NB4 (cell line): ENCODE measurements at regions not wholly inside any gene's neighbourhood (a gene's known extent, or its start where the extent isn't known, plus 50 kb on each side); places are given as distances from the start of the nearest gene placed in this dataset.

Source experiments
- DNase-seq: peaks from one replicate; pipeline ENCODE4 v3.0.0; 2010; ENCODE audit warnings: low read depth
- H3K4me3 ChIP-seq: one replicate; pipeline ENCODE4 v1.5.1; 2011; ENCODE audit warnings: mild to moderate bottlenecking, low read depth, low read length, moderate library complexity
- MYC ChIP-seq: IDR thresholded peaks from 2 replicates; pipeline ENCODE4 v1.6.1; 2011; ENCODE audit warnings: low read depth, low read length
- POLR2A ChIP-seq: IDR thresholded peaks from 2 replicates; pipeline ENCODE4 v1.6.1; 2011; ENCODE audit warnings: mild to moderate bottlenecking; ENCODE audit not compliant: insufficient read length; ENCODE audit errors: extremely low read depth
- TF ChIP-seq, protein P1 (sequence below): IDR thresholded peaks from one replicate; pipeline ENCODE4 v1.5.1; 2012; ENCODE audit warnings: low read depth, low read length
- TF ChIP-seq, protein P2 (sequence below): IDR thresholded peaks from 2 replicates; pipeline ENCODE4 v1.6.1; 2011; ENCODE audit warnings: low read depth, low read length

DNA sequence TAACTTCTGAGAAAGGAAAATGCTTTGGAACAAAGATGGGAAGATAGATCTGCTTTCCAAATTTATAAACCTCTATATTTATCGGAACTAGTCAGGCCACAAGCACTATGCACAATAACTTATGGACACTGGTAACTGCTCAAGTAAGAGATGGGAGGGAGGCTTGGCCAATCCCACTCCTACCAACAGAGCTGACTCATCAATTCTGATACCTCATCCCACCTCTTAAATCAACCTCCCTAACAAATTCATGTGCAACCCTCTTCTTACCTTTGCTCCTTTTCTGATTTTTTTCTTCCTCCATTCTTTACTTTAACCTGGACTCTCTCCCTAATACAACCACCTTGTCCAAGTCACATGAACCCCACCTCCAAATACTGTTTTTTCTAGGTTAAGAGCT, 289.9 kb upstream of the FAM241A start:
- no peak for DNase-seq
- H3K4me3 ChIP-seq, result no peak overlapping the region
- TF ChIP-seq, protein P1, sequence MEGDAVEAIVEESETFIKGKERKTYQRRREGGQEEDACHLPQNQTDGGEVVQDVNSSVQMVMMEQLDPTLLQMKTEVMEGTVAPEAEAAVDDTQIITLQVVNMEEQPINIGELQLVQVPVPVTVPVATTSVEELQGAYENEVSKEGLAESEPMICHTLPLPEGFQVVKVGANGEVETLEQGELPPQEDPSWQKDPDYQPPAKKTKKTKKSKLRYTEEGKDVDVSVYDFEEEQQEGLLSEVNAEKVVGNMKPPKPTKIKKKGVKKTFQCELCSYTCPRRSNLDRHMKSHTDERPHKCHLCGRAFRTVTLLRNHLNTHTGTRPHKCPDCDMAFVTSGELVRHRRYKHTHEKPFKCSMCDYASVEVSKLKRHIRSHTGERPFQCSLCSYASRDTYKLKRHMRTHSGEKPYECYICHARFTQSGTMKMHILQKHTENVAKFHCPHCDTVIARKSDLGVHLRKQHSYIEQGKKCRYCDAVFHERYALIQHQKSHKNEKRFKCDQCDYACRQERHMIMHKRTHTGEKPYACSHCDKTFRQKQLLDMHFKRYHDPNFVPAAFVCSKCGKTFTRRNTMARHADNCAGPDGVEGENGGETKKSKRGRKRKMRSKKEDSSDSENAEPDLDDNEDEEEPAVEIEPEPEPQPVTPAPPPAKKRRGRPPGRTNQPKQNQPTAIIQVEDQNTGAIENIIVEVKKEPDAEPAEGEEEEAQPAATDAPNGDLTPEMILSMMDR, result no peak
- no peak for TF ChIP-seq MYC
- TF ChIP-seq, protein P2, sequence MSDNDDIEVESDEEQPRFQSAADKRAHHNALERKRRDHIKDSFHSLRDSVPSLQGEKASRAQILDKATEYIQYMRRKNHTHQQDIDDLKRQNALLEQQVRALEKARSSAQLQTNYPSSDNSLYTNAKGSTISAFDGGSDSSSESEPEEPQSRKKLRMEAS, result no peak
- TF ChIP-seq POLR2A, result no peak

DNA sequence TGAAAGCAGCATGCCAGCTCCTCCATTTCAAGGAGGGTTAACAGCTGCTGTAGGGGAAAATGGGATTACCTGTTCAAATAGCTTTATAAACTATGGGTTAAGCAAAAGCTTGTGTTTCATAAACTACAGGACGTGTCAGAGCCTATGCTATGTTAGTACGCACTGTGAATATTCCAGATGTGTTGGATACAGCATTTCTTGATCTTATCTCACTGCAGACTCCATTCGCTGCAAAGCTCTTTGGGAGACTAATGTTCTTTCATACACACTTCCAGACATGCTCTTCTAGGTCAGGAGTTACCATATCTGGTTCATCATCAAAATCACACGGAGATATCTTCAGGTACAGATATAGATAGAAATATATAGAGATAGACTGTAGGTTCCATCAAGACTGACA, 281.2 kb upstream of the FAM241A start:
- H3K4me3 ChIP-seq, result no peak overlapping the region
- TF ChIP-seq, protein P1, result no peak
- TF ChIP-seq MYC, result no peak
- TF ChIP-seq POLR2A, result no peak
- TF ChIP-seq, protein P2, result no peak
- DNase-seq, result no peak

GRCh38 chr4:111869339-111869738, 275.9 kb upstream of the FAM241A start:
- H3K4me3 ChIP-seq, result no peak overlapping the region
- DNase-seq, result no peak
- TF ChIP-seq MYC (no peak), POLR2A (no peak)
- TF ChIP-seq, protein P1, result no peak
- TF ChIP-seq, protein P2, result no peak

GRCh38 chr4:111871802-111872201, 273.5 kb upstream of the FAM241A start:
- H3K4me3 ChIP-seq, result no peak overlapping the region
- TF ChIP-seq, protein P2, result no peak
- TF ChIP-seq MYC, result no peak
- TF ChIP-seq, protein P1, result no peak
- no peak for TF ChIP-seq POLR2A
- no peak for DNase-seq

DNA sequence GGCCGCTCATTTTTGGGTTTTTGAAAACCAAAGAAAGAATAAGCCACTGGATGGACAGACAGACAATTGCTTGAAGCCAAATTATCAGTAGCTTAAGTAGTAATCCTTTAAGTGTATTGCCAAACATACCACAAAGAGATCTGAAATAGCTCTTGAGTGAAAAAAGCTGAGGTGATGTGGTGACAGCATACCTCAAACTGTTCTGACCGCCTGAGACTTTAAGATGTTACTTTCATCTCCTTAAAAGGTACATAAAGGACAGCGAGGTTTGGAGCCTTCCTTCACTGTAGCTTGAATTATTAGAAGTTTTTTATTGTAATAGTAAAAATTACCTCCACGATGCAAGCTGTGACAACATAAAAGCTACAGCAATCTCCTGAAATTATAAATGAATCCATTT, 271.5 kb upstream of the FAM241A start:
- DNase-seq, result no peak
- H3K4me3 ChIP-seq, result no peak overlapping the region
- no peak for TF ChIP-seq MYC
- TF ChIP-seq, protein P2, result no peak
- no peak for TF ChIP-seq POLR2A
- TF ChIP-seq, protein P1, result no peak

DNA sequence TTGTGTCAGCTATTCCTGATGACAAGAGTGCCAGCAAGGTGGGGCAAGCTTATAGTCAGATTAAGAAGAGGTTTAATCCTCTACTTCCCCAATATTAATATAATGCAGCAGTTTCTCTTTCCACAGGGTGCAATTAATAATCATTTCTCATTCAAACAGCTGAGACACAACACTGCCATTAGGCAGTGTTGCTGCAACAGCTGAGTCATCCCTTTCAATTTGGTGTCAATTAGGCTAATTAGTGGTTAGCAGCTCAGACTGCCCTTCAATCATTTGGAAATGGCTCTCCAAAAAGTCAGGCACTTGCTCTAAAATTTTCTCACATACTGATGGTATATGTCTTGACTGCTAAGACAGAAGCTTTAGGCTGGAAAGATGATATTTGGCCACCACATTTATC, 265.7 kb upstream of the FAM241A start:
- no peak for DNase-seq
- no peak for TF ChIP-seq MYC
- no peak overlapping the region for H3K4me3 ChIP-seq
